HUDEP-2 (cell line): ENCODE measurements at regions not wholly inside any gene's neighbourhood (a gene's known extent, or its start where the extent isn't known, plus 50 kb on each side); places are given as distances from the start of the nearest gene placed in this dataset.
"Not testable (repeated sequence)": the region's sequence is repeated elsewhere in the genome, so short reads cannot be mapped to it uniquely, and the experiment has no call there.

Source experiments
- DNase-seq, 76 experiments: peaks; one replicate each; lab custom pipeline; 2025; ENCODE audit not compliant: unreplicated experiment in 76 of 76; lab: John Stamatoyannopoulos, UW

DNA sequence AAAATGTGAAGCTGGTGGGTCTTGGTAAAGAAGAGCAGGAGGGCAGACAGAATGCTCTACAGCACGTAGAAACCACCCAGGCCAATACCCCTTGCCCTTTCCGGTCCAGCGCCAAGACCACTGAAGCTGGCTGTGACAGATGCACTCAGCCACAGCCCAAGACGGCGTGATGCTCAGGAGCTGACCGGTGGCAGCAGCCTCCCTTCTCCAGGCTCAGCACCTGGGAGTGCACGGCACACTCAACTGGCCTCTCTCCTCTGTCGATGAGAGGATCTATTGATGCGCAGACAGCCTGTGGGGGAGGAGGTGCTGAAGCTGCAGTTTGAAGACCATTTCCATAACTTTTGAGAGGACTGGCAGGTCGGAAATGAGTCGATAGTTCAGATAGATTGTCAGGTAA lies 141.0 kb upstream of the MYT1L start:
- DNase-seq = no peak

DNA sequence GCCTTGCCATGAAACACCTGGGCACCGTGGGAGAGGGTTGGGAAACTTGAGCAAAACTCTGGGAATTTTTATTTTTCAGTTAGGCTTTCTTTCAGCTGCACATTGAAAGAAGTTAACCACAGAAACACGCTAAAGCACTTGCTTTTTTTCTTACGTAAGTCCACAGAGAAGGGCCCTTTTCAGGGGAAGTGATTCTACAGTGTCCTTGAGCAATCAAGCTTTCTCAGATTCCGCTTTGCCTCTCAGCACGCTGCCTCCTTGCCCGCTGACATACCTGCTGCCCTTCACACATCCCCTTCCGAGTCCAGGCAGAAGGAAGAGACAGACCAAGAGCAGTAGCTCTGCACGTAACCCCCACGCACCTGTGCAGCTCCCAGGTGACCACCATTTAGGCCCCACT lies 135.5 kb upstream of the MYT1L start:
- DNase-seq = no peak

DNA sequence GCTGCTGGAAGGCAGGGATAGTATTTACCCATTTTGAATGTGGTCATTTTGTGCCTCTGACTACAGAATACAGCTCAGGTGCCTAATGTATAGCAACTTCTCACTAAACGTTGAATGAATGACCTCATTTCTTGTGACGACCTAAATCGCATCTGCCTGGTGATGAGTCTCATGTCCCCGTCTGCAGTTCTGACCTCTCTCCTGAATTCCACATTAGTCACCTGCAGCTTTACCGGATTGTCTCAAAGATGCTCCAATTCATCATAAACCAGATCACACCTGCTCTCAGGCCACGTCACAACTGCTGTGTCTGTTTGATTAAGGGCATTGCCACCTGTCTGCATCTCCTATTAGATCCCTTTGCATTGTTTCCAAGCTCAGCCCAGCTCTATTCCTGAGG lies 133.6 kb upstream of the MYT1L start:
- no peak for DNase-seq

DNA sequence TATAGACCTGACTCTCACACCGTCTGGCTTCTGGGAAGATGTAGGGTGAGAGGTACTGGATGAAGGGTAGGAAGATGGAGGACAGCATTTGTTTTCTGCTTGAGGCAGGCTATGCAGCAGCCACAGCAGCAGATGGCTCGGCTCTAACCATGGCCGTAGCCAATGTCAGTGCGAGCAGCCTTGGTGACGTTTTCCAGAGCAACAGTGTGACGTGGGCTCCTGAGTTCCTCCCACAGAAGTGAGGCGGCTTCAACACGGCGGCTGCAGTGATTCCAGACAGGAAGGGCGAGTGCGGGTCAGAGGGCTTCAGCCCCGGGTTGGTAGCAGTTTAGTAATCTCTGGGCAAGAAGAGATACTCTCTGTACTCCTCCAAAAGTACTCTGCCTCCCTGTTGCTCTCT lies 133.0 kb upstream of the MYT1L start:
- DNase-seq = no peak

DNA sequence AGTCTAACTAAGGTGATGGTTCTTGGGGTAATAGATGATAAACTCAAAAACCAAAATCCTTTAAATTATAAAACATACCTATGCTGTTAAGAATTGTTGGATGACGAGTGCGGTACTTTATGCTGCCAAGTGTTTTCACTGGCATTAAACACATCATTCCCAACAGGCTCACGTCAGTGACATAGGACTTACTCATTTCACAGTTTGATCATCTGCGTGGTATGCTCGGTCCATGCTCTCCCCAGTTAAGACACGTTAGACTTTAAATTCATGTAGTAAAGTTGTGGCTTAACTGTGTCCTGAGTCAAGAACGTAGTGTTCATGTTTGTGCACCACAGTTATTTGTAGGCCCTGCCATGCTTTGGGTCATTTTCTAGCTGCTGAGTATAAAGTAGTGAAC lies 125.6 kb upstream of the MYT1L start:
- no peak for DNase-seq

DNA sequence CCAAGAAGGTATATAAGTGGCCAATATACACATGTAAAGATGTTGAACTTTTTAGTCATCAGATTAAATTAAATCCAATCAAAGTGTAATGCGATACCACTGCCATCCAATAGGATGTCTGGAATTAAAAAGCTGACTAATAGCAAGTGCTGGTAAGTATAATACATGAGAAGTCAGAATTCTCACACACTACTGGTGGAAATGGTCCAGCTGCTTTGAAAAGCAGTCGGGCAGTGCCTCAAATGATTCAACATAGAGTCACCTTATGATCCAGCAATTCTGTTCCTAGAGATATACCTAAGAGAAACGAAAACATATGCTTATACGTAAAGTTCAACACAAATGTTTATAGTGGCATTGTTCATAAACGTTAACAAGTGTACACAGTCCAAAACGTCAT lies 124.1 kb upstream of the MYT1L start:
- no peak for DNase-seq

DNA sequence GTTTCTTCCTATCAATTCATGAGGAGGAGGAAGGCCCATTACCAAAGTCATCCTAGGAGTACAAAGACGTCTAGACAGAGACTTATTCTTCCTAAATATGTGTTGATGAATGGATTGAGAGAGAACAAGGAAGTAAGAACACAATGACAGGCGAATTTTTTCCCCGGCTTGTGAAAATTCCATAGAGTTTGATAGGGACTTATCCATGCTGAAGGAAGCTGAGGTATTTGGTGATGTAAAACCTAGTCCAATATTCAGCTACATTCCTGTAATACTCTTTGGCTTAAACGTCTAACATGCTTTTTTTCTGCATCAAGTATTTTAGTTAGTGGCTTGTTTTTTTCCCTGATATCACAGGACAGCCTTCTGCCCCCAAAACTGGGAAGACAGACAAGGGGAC lies 121.9 kb upstream of the MYT1L start:
- DNase-seq = no peak

DNA sequence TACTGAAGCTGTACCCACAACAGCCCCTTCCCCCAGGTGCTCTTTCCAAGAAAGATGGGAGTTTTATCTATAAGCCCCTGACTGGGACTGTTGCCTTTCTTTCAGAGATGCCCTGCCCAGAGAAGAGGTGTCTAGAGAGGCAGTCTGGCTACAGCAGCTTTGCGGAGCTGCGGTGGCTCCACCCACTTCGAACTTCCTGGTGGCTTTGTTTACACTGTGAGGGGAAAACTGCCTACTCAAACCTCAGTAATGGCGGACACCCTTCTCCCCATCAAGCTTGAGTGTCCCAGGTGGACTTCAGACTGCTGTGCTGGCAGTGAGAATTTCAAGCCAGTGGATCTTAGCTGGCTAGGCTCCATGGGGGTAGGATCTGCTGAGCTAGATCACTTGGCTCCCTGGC lies 120.2 kb upstream of the MYT1L start:
- DNase-seq = not testable (repeated sequence)

DNA sequence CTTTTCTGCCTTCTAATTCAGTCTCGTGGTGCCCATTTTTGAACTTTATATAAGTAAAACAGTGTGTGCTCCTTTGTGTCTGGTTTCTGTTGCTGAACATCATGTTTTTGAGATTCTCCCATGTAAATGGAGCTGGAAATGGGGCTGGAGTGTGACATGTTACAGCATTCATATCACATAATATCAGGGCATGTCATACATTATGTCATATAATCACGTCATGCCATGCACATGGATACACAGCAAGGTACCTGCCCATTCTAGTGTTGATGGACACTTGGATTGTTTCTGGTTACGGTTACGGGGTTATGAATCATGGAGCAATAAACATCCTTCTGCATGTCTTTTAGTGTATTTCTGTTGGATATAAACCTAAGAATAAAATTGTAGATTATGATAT lies 117.1 kb upstream of the MYT1L start:
- DNase-seq = no peak

DNA sequence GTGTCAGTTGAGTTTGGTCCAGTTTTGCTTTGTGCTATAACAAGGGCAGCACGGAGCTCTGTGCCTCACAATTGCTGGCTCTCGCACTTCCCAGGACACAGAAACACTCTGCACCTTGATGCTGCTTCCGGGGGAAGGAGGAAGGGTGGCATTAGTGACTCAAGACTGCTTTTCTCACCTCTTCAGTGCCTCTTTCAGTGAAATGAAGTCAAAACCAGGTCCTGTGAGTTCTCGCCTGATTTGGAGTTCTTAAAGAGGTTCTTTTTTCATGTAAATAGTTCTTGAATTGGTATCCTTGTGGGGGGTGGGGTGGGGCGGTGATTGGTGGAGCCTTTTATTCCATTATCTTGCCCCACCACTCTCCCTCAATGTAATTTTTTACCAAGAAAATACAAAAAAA lies 91.5 kb upstream of the MYT1L start:
- no peak for DNase-seq

DNA sequence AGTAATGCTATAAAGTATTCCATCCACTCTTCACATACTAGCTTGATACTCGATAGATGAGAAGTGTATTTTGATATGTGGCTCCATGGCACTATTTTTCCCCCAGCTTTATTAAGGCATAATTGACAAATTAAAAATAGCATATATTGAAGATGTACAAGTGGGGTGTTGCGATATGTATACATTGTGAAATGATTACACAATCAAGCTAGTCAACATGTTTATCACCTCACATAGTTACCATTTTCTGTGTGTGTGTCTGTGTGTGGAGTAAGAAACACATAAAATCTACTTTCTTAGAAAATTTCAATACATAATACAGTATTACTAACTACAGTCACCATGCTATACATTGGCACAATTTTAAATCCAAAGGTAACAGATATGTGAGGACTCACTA lies 82.5 kb upstream of the MYT1L start:
- no peak for DNase-seq

DNA sequence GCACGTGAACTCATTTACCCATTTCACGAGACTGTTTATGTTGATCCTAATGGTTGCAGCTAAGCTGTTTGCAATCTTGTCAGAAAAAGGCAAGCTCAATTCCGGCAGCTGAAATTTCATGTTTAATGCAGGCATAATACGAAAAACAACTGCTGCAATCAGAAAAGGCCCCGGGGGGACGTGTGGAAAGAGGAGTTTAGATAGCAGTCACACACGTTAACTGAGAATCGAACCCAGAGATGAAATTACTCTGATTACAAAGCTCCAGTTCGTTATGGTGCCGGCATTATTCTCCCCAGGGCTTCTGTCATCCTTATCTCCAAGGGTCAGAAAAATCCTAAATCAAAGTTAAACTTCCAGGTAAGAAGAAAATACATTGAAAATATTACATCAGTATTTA lies 79.9 kb upstream of the MYT1L start:
- DNase-seq = no peak

DNA sequence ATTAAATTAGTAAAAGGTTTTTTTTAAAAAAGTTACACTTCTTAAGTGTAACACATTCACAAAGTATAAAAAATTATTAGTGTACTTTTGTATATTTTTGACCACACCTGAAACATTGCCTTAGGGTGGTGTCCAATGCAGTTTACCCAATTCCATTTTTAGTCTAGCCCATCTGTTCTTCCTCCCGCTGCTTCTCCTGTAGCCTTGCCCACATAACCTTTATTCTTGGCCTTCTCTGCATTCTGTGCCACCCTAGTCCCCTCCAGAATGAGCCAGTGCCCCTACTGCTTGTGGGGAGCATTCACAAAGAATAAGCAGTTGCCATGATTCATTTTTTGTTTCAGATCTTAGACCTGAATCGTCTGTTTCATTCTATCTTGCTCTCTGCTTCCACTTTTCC lies 78.4 kb upstream of the MYT1L start:
- no peak for DNase-seq

DNA sequence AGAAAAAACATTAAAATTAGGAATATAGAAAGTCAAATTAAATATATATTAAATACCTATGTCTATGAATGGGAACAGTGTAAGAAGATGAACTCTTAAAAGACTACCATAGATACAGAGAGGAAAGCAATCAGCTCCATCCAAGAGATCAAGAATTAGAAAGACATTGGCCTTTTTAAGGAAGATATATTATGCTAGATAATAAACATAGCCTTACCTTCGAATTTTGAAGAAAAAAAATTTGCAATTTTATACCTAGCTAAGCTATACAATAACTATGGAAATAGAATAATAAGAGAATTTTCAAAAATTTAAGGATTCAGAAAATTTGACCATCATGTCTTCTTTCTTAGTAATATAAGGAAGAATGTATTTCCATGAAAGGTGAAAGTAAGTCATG lies 74.7 kb upstream of the MYT1L start:
- no peak for DNase-seq

DNA sequence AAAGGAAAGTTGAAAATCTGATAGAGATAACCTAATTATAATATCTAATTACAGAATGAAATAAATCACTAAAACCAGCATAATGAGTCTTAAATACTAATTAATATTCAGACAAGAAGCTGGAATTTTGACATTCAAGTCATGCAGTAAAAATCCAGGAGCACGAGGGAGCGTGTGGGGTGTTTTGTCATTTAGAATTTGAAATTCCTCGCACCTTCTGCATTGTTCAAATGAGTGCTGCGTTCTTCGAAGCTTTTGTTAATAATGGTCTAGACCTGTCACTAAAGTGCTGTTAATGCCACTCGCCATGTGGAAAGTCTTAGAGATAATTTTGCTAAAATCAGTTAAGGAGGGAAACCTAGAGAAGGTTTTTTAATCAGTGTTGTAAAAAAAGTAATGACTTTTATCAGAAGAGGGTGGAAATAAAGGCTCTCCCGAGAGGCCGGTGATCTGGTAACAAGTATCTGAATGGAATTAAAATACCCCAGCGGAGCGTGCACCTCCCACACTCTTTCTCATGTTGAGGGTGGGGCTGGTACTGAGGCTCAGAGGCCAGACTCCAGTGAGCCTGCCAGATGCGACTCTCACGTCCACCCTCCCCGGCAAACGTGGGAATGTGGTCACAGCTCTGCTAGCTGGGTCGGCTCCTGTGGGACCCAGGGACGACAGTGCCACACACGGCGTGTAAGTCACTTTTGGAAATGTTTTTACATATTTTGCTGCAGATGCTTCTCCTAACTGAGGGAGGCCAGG lies 69.4 kb upstream of the MYT1L start:
- no peak for DNase-seq

DNA sequence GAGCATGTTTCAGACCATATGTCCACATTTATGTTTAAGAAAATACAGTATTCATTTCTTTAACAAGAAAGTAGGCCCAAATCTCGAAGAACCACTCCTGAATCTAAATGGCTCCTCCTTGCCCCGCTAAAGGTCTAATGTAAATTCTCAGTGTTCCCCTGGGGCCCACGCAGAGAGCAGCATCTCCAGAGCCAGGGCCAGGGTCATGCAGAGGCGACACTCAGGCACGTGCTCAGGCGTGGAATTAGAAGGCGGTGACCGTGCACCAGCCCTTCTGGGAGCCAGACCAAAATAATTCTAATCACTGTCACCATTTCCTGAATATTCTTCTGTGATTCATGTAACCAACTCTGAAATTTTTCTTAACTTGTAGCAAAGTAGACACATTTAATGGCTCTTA lies 68.3 kb upstream of the MYT1L start:
- DNase-seq = no peak

DNA sequence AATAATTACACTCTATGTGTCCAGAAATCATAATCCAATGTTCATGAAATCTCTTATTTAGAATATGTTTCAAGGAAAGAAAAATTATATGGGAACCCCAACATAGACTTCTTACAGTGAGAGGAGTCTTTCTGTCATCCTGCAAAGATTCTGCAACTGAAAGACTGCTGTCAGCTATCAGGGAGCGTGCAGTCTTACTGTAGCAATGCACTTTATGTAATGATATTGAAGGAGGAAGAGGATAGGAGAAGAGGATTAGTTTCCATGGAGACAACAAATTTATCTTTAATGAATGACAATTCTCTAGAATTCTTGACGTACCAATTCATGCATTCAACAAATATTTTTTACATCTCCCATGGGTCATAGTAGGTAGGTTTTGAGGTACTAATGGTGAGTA lies 61.3 kb upstream of the MYT1L start:
- DNase-seq = no peak

DNA sequence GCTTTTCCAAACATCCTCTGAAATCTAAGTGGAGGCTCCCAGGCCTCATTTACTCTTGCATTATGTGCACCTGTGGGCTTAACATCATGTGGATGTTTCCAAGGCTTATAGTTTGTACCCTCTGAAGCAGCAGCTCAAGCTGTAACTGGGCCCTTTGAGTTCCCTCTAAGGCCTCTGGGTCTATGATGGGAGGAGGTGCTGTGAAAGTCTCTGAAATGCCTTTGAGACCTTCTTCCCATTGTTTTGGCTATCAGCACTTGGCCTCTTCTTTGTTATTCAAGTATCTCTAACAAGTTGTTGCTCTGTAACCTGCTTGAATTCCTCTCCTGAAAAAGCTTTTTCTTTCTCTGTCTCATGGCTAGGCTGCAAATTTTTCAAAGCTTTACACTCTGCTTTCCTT lies 58.1 kb upstream of the MYT1L start:
- no peak for DNase-seq
